ENCODE measurements at regions not wholly inside any gene's neighbourhood (a gene's known extent, or its start where the extent isn't known, plus 50 kb on each side); places are given as distances from the start of the nearest gene placed in this dataset.
"Not testable (repeated sequence)": the region's sequence is repeated elsewhere in the genome, so short reads cannot be mapped to it uniquely, and the experiment has no call there.

DNA sequence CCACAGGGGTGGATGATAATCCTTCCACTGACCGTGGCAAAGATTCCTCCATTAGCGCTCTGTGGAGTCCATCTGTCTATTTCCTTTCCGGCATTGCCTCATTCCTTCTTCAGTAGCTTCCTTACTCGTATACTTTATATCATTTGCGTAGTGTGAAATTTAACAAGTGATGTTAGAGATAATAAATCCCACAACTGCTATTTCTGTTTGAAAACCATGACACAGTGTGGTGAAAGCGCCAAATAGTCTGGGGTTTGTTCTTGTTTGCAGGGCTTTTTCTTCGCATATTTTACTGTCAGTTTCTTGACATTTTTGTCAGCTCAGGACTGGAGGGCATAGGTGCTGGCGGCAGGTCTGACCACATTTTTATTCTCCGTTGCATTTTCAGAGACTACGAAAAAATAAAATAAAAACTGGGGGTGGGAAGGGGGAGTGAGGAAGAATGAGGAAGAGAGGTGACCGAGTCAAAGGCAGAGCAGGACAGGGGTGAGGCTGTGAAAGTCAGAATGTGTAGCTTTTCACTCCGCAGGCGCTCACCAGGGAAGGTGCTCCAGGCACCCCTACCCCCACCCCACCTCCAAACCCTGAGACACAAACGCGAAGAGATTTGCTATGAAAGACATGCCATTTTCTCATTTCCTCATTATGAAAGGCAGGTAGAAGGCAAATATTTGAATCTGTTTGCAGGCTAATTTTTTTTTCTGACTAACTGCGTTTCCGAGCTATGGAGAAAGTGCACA, 965.0 kb downstream of the MCTP2 start:
- Histone ChIP-seq H3K9me3 (peaks cover 2% of the 10 kb centered on the region), H3K4me3 (peak overlapping the region; percentile 15), H3K36me3 (no peaks in the 10 kb centered on the region), H3K27me3 (no peaks in the 10 kb centered on the region)
- no peak for DNase-seq

DNA sequence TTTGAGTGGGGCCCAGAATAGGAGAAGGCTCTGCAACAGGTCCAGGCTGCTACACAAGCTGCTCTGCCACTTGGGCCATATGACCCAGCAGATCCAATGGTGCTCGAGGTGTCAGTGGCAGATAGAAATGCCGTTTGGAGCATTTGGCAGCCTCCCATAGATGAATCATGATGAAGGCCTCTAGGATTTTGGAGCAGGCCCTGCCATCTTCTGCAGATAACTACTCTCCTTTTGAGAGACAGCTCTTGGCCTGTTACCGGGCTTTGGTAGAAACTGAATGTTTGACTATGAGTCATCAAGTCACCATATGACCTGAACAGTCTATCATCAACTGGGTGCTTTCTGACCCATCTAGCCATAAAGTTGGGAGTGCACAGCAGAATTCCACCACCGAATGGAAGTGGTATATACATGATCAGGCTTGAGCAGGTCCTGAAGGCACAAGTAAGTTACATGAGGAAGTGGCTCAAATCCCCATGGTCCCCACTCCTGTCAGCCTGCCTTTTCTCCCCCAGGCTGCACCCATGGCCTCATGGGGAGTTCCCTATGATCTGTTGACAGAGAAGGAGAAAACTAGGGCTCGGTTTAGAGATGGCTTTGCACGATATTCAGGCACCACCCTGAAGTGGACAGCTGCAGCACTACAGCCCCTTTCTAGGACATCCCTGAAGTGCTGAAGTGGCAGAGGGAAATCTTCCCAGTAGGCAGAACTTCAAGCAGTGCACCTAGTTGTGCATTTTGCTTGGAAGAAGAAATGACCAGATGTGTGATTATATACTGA, 971.4 kb downstream of the MCTP2 start:
- no peaks in the 10 kb centered on the region for H3K27me3 ChIP-seq
- H3K4me3 ChIP-seq: no peak overlapping the region
- peak; percentile 74 for DNase-seq
- no peaks in the 10 kb centered on the region for H3K36me3 ChIP-seq
- peaks cover 19% of the 10 kb centered on the region for H3K9me3 ChIP-seq

DNA sequence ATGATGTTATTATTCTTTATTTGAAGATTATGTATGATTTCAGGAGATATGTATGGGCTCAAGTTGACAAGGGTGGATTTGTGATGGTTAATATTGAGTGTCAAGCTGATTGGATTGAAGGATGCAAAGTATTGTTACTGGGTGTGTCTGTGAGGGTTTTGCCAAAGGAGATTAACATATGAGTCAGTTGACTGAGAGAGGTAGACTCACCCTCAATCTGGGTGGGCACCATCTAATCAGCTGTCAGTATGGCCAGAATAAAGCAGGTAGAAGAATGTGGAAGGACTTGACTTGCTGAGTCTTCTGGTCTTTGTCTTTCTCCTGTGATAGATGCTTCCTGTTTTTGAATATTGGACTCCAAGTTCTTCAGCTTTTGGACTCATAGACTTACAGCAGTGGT, 973.7 kb downstream of the MCTP2 start:
- Histone ChIP-seq H3K36me3 (no peaks in the 10 kb centered on the region), H3K9me3 (peaks cover 21% of the 10 kb centered on the region), H3K27me3 (no peaks in the 10 kb centered on the region), H3K4me3 (no peak overlapping the region)
- no peak for DNase-seq

DNA sequence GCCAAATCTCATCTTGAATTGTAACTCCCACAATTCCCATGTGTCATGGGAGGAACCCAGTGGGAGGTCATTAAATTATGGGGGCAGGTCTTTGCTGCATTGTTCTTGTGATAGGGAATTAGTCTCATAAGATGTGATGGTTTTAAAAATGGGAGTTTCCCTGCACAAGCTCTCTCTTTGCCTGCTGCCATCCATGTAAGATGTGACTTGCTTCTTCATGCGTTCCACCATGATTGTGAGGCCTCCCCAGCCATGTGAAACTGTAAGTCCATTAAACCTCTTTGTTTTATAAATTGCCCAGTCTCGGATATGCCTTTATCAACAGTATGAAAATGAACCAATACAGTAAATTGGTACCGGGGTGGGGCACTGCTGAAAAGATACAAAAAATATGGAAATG, 974.5 kb downstream of the MCTP2 start:
- H3K9me3 ChIP-seq: peaks cover 19% of the 10 kb centered on the region
- not testable (repeated sequence) for H3K27me3 ChIP-seq, H3K4me3 ChIP-seq, H3K36me3 ChIP-seq, DNase-seq

DNA sequence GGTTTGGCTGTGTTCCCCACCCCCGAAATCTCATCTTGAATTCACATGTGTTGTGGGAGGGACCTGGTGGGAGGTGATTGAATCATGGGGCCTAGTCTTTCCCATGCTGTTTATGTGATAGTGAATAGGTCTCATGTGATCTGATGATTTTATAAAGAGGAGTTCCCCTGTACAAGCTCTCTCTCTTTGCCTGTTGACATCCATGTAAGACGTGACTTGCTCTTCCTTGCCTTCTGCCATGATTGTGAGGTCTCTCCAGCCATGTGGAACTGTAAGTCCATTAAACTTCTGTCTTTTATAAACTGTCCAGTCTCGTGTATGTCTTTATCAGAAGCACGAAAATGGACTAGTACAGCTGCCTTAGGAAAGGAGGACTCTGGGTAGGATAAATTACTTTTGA, 976.7 kb downstream of the MCTP2 start:
- Histone ChIP-seq H3K27me3 (no peaks in the 10 kb centered on the region), H3K9me3 (peaks cover 16% of the 10 kb centered on the region), H3K4me3 (no peak overlapping the region), H3K36me3 (no peaks in the 10 kb centered on the region)
- no peak for DNase-seq

DNA sequence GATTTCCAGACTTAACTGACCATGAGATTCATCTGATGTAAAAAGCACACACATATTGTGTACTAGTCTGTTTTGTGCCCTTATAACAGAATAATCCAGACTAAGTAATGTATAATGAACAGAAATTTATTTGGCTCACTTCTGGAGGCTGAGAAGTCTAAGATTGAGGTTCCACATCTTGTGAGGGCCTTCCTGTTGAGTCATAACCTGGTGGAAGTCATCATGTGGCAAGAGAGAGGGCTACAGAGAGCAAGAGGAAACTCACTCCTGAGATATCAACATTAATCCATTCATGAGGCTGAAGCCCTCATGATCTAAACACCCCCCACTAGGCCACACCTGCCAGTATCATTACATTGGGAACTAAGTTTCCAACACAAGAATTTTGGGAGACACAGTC, 977.6 kb downstream of the MCTP2 start:
- Histone ChIP-seq H3K36me3 (no peaks in the 10 kb centered on the region), H3K27me3 (no peaks in the 10 kb centered on the region), H3K9me3 (peaks cover 12% of the 10 kb centered on the region), H3K4me3 (no peak overlapping the region)
- DNase-seq: no peak

DNA sequence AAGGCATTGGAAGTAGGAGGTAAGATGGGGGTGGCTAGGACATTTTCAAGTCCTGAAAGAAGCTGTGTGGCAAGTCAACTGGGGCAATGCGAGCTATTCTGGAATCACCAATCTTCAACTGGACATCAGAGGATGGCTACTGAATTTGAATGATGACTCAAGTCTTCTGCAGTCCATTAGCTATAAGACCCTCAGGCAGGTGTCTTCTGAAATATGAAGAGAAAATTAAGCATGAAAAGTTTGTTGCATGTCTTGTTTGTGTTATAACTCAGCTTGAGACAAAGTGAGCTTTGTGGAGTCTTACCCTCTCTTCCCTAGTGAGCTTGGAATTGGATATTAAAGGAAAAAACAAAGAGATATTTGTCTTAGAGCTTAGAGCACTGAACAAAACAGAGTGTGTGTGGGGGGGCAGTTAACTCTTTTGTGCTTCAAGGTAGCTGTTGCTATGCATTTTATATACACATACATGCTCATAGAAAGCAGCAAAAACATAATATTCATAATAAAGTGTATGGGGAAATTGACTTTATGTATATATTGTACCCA, 979.1 kb downstream of the MCTP2 start:
- H3K36me3 ChIP-seq: no peaks in the 10 kb centered on the region
- no peaks in the 10 kb centered on the region for H3K27me3 ChIP-seq
- no peak for DNase-seq
- peaks cover 6% of the 10 kb centered on the region for H3K9me3 ChIP-seq
- no peak overlapping the region for H3K4me3 ChIP-seq

DNA sequence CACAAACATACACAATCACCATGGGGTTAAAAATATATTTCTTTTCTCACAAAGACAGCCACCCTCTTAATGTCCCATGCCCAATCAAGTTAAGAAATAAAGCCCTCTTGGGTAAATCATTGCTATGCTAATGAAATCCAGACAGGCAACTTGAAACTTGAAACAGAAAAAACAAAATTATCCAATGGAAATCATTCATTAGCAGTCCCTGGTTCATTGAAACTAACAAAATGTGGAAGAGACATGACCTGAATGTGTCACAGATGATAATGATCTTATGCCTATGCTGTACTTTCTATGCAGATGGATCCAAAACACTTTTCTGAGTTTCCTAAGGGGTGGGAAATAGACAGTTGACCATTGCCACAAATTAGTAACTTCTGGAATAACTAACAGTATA, 983.7 kb downstream of the MCTP2 start:
- H3K9me3 ChIP-seq: peaks cover 2% of the 10 kb centered on the region; the same call in 1 of the 2 replicates
- no peak overlapping the region for H3K4me3 ChIP-seq
- no peaks in the 10 kb centered on the region for H3K27me3 ChIP-seq
- DNase-seq: no peak
- no peaks in the 10 kb centered on the region for H3K36me3 ChIP-seq

DNA sequence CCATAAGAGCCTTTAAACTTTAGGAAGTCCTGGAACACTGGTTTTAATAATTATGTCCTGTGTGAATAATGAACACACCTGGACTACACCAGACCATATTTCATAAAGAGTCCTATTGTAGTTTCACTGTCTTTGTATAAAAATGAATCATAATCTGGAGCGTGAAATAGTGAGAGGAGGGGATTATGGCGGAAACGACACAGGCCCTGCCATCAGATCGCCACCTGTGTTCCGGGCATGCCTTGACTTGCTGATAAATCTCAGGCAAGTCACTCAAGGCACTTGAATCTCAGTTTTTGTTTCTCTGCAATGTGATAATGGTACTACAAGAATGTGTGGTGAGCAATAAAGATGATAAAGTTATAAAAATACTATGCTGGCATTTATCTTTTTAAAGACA, 995.5 kb downstream of the MCTP2 start:
- Histone ChIP-seq H3K36me3 (no peaks in the 10 kb centered on the region), H3K4me3 (no peak overlapping the region), H3K27me3 (no peaks in the 10 kb centered on the region), H3K9me3 (peaks cover 10% of the 10 kb centered on the region)
- no peak for DNase-seq

DNA sequence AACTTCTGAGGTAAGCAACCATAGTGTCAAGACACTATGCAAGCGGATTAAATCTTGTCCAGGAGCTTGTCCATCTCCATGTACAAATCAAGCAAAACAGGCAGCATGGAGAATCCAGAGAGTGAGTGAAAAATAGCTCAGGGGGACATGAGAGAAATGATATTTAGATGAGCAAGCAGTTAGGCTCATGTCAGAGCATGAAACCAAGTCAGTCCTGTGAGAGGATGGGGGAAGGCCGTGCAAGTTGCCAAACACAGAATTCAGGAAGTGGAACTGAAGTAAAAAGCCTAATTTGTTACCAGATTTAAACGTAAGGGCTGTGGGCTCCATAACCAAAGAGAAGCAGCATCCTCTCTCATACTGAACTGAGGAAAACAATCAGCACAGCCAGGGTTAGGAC, 995.9 kb downstream of the MCTP2 start:
- Histone ChIP-seq H3K27me3 (no peaks in the 10 kb centered on the region), H3K36me3 (no peaks in the 10 kb centered on the region), H3K4me3 (no peak overlapping the region), H3K9me3 (peaks cover 7% of the 10 kb centered on the region)
- no peak for DNase-seq

DNA sequence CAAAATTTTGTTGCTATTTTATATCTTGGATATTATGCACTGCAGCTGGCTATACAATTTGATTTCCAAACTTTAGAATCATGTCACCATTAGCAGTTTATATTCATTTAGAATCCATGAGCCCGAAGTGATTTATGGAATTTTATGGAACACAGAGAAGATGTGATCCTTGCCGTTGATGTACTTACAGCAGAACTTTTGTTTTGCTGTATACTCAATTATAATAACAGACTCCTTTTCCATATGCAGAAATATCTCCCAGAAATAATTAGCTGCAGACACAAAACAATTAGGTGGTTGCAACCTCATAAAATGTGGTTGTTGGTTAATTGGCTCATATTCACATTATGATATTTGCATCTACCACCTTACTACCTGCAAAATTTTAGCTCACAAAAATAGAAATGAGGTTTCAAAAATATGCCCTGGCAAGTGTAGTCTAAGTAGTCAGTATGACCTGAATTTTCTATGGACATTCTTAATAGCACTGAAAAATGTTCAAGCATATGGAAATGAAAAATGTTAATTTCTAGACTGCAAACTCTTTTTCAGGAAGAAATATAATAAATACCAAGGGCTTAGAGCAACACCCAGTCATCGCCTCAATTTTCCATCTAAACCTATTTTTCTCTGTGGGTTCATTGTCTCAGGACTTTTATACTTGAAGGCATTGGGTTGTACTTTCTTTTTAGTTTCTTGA, 997.6 kb downstream of the MCTP2 start:
- H3K4me3 ChIP-seq: no peak overlapping the region

DNA sequence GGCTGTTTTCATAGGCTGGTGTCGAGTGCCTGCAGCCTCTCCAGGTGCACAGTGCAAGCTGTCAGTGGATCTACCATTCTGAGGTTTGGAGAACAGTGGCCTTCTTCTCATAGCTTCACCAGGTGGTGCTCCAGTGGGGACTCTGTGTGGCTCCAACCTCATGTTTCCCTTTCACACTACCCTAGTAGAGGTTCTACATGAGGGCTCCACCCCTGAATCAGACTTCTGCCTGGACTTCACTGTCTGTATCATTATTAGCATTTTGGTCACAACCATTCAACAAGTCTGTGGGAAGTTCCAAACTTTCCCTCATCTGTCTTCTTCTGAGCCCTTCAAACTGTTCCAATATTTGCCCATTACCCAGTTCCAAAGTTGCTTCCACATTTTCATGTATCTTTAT, 1003.7 kb downstream of the MCTP2 start:
- DNase-seq: no peak

More for the DNA sequence above, 997.6 kb downstream of the MCTP2 start:
- Histone ChIP-seq H3K9me3 (no peaks in the 10 kb centered on the region; the same call in 1 of the 2 replicates), H3K27me3 (no peaks in the 10 kb centered on the region), H3K36me3 (no peaks in the 10 kb centered on the region)
- DNase-seq: no peak

DNA sequence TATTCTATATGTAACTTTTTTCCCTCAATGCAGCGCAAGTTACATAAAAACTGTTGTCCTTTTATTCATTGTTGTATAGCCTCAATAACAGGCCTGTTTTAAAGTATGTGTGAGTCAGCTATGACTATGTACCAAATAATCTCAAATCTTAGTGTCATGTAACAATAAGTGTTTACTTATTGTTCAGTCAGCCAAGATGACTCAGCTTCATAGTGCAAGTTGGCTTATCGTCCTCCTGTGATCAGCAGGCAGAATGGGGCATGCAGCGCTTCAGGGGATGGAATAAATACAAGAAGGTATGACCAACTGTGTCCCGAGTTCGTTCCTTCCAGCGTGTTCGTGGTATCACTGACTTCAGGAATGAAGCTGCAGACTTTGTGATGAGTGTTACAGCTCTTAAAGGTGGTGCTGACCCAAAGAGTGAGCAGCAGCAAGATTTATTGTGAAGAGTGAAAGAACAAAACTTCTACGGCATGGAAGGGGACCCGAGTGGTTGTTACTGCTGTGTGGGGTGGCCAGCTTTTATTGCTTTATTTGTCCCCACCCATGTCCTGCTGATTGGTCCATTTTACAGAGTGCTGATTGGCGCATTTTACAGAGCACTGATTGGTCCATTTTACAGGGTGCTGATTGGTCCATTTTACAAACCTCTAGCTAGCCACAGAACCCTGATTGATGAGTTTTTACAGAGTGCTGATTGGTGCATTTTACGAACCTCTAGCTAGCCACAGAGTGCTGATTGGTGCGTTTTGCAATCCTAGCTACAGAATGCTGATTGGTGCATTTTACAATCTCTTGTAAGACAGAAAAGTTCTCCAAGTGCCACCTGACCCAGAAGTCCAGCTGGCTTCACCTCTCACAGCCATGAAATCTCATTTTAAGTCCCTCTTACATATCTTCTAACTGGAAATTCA, 1016.0 kb downstream of the MCTP2 start:
- H3K36me3 ChIP-seq: no peaks in the 10 kb centered on the region
- H3K4me3 ChIP-seq: no peak overlapping the region

More for the DNA sequence above, 1003.7 kb downstream of the MCTP2 start:
- Histone ChIP-seq H3K4me3 (no peak overlapping the region), H3K9me3 (peaks cover 3% of the 10 kb centered on the region; the same call in 1 of the 2 replicates), H3K36me3 (no peaks in the 10 kb centered on the region), H3K27me3 (no peaks in the 10 kb centered on the region)

DNA sequence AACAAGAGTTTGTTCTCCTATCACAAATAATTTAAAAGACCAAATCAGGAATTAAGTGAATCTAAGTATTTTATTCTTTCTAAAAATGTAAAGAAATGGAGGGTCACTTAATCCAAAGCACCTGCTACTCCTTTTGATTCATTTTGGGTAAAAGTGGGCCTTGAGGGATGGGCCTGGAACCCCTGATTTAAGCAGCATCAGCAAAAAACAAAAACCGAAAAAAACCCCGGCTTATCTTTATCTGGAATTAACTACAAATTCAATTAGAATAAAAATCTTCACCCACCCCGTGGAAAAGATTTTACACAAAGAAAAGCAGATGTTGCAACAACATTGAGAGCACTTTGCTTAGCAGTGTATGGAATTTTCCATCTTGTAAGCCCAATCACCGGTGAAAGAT, 1018.2 kb downstream of the MCTP2 start:
- H3K9me3 ChIP-seq: peaks cover 14% of the 10 kb centered on the region; the same call in 1 of the 2 replicates
- no peaks in the 10 kb centered on the region for H3K27me3 ChIP-seq

More for the DNA sequence above, 1016.0 kb downstream of the MCTP2 start:
- peak; percentile 90 for DNase-seq
- Histone ChIP-seq H3K27me3 (no peaks in the 10 kb centered on the region), H3K9me3 (peaks cover 14% of the 10 kb centered on the region; the same call in 1 of the 2 replicates)

DNA sequence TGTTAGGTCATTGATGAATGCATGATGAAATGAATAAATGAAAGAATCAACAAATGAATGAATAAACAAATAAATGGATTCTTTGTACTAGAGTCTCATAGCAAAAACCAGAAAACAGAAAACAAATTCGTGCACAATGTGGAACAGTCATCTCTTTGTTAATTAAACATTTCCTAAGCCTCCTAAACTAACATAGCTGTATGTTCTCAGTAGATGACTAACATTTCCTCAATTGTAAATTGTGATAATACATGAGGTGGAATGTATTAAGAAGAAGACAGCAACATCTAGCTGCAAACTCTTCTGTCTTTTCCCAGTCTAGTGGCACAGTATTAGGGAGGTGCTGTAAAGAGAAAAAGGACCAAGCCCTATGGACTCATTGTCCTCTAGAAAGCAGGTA, 1021.0 kb downstream of the MCTP2 start:
- Histone ChIP-seq H3K9me3 (peaks cover 12% of the 10 kb centered on the region; the same call in 1 of the 2 replicates), H3K4me3 (no peak overlapping the region), H3K27me3 (no peaks in the 10 kb centered on the region), H3K36me3 (no peaks in the 10 kb centered on the region)
- no peak for DNase-seq

More for the DNA sequence above, 1018.2 kb downstream of the MCTP2 start:
- Histone ChIP-seq H3K36me3 (no peaks in the 10 kb centered on the region), H3K4me3 (no peak overlapping the region)
- no peak for DNase-seq

DNA sequence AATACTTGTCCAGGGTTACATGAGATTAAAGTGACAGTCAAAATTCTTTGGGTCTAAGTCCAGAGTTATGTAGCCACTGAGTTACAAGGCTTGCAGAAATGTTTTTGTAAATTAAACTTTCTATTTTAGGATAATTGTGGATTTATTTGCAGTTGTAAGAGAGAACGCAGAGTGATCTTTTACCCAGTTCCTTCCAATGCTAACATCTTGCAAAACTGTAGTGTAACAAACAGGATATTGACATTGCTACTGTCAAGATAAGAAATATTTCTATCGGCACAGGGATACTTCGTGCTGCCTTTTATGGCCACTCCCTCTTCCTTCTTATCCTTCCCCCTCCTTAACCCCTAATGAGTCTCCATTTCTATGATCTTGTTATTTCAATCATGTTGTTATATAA, 1022.9 kb downstream of the MCTP2 start:
- Histone ChIP-seq H3K9me3 (peaks cover 2% of the 10 kb centered on the region; the same call in 1 of the 2 replicates), H3K27me3 (no peaks in the 10 kb centered on the region), H3K36me3 (no peaks in the 10 kb centered on the region), H3K4me3 (no peak overlapping the region)
- DNase-seq: no peak
